Choroid plexus epithelial cell (primary cell): ENCODE measurements at regions not wholly inside any gene's neighbourhood (a gene's known extent, or its start where the extent isn't known, plus 50 kb on each side); places are given as distances from the start of the nearest gene placed in this dataset.

Experiments used
- DNase-seq: peaks from one replicate; pipeline ENCODE4 v3.0.0-alpha.2; 2010; ENCODE audit warnings: low read depth
- H3K4me3 ChIP-seq: 2 replicates; pipeline ENCODE4 v1.5.1; 2011; ENCODE audit warnings: low read depth, mild to moderate bottlenecking, control low read depth, low read length, moderate library complexity
- CTCF ChIP-seq: conservative IDR thresholded peaks from 2 replicates; pipeline ENCODE4 v1.5.1; 2011; ENCODE audit warnings: low read depth, mild to moderate bottlenecking, control low read depth, inconsistent platforms, low read length, moderate library complexity

GRCh38 chr5:153187503-153187902 lies 303.0 kb upstream of the GRIA1 start:
- H3K4me3 ChIP-seq: no peak overlapping the region
- no peak for DNase-seq
- no peak for TF ChIP-seq CTCF

GRCh38 chr5:153206361-153206760 lies 284.1 kb upstream of the GRIA1 start:
- TF ChIP-seq CTCF: no peak
- H3K4me3 ChIP-seq: no peak overlapping the region
- DNase-seq: no peak

GRCh38 chr5:153209016-153209415 lies 281.5 kb upstream of the GRIA1 start:
- no peak overlapping the region for H3K4me3 ChIP-seq
- no peak for TF ChIP-seq CTCF
- DNase-seq: no peak

GRCh38 chr5:153209687-153210086 lies 280.8 kb upstream of the GRIA1 start:
- no peak overlapping the region for H3K4me3 ChIP-seq
- TF ChIP-seq CTCF: no peak
- DNase-seq: no peak

GRCh38 chr5:153211076-153211475 lies 279.4 kb upstream of the GRIA1 start:
- TF ChIP-seq CTCF: no peak
- H3K4me3 ChIP-seq: no peak overlapping the region
- DNase-seq: no peak

GRCh38 chr5:153212471-153212870 lies 278.0 kb upstream of the GRIA1 start:
- H3K4me3 ChIP-seq: no peak overlapping the region
- no peak for DNase-seq
- no peak for TF ChIP-seq CTCF

- TF ChIP-seq CTCF: no peak
- DNase-seq: peak; percentile 54
- no peak overlapping the region for H3K4me3 ChIP-seq
These were observed 267.5 kb upstream of the GRIA1 start for GRCh38 chr5:153222936-153223335.
